ENCODE measurements at regions not wholly inside any gene's neighbourhood (a gene's known extent, or its start where the extent isn't known, plus 50 kb on each side); places are given as distances from the start of the nearest gene placed in this dataset.

GRCh38 chr2:167701651-167702050, 545.7 kb downstream of the STK39 start:
- DNase-seq, result no peak
- intact Hi-C loops (cut with DNase I; ENCODE audit: low total_unique reads), result no loop called here
- H3K4me1 ChIP-seq, result no peaks in the 10 kb centered on the region
- TF ChIP-seq CTCF (IDR thresholded peaks at IDR 0.05 in 8 of 11, conservative IDR thresholded peaks at IDR 0.05 in 3 of 11) (no peak), POLR2AphosphoS5 (IDR thresholded peaks at IDR 0.05) (no peak)
- H3K27me3 ChIP-seq (replicated peaks in 1 of 7), result no peaks in the 10 kb centered on the region
- 71 to 88% (median 81%) methylated on average over 4 of the region's 4 CpGs for WGBS, 5 donors
- H3K36me3 ChIP-seq, result no peaks in the 10 kb centered on the region
- no peak overlapping the region for H3K4me3 ChIP-seq
- H3K9me3 ChIP-seq, result no peaks in the 10 kb centered on the region
- no peak overlapping the region for H3K27ac ChIP-seq

GRCh38 chr2:167697948-167698347, 549.4 kb downstream of the STK39 start:
- Histone ChIP-seq H3K36me3 (no peaks in the 10 kb centered on the region), H3K9me3 (no peaks in the 10 kb centered on the region), H3K4me3 (no peak overlapping the region), H3K27me3 (replicated peaks in 1 of 7) (no peaks in the 10 kb centered on the region), H3K27ac (no peak overlapping the region), H3K4me1 (no peaks in the 10 kb centered on the region)
- whole genome bisulfite sequencing, 5 donors, result 62 to 87% (median 80%) methylated on average over 2 of the region's 2 CpGs
- TF ChIP-seq POLR2A (IDR thresholded peaks at IDR 0.05) (no peak), CTCF (IDR thresholded peaks at IDR 0.05 in 8 of 11, conservative IDR thresholded peaks at IDR 0.05 in 3 of 11) (no peak), POLR2AphosphoS5 (IDR thresholded peaks at IDR 0.05) (no peak)
- intact Hi-C loops (cut with DNase I; ENCODE audit: low total_unique reads), result no loop called here
- no peak for DNase-seq

GRCh38 chr2:167697194-167697593, 550.2 kb downstream of the STK39 start:
- WGBS, 5 donors, result 61 to 68% (median 67%) methylated on average over 1 of the region's 1 CpG
- intact Hi-C loops (cut with DNase I; ENCODE audit: low total_unique reads), result no loop called here
- Histone ChIP-seq H3K9me3 (no peaks in the 10 kb centered on the region), H3K27ac (no peak overlapping the region), H3K4me3 (no peak overlapping the region), H3K4me1 (no peaks in the 10 kb centered on the region), H3K36me3 (no peaks in the 10 kb centered on the region), H3K27me3 (replicated peaks in 1 of 7) (no peaks in the 10 kb centered on the region)
- no peak for DNase-seq
- TF ChIP-seq POLR2A (IDR thresholded peaks at IDR 0.05), result no peak
- TF ChIP-seq CTCF (IDR thresholded peaks at IDR 0.05 in 8 of 11, conservative IDR thresholded peaks at IDR 0.05 in 3 of 11), result no peak
- TF ChIP-seq POLR2AphosphoS5 (IDR thresholded peaks at IDR 0.05), result no peak

GRCh38 chr2:167692936-167693335, 554.5 kb downstream of the STK39 start:
- Histone ChIP-seq H3K9me3 (no peaks in the 10 kb centered on the region), H3K27me3 (replicated peaks in 1 of 7) (no peaks in the 10 kb centered on the region), H3K4me1 (no peaks in the 10 kb centered on the region), H3K4me3 (no peak overlapping the region), H3K36me3 (no peaks in the 10 kb centered on the region), H3K27ac (no peak overlapping the region)
- DNase-seq, result no peak
- TF ChIP-seq POLR2AphosphoS5 (IDR thresholded peaks at IDR 0.05) (no peak), CTCF (IDR thresholded peaks at IDR 0.05 in 8 of 11, conservative IDR thresholded peaks at IDR 0.05 in 3 of 11) (no peak), POLR2A (IDR thresholded peaks at IDR 0.05) (no peak)
- intact Hi-C loops (cut with DNase I; ENCODE audit: low total_unique reads), result no loop called here
- 48 to 63% (median 52%) methylated on average over 2 of the region's 2 CpGs for whole genome bisulfite sequencing, 5 donors
